ENCODE measurements at regions not wholly inside any gene's neighbourhood (a gene's known extent, or its start where the extent isn't known, plus 50 kb on each side); places are given as distances from the start of the nearest gene placed in this dataset.

DNA sequence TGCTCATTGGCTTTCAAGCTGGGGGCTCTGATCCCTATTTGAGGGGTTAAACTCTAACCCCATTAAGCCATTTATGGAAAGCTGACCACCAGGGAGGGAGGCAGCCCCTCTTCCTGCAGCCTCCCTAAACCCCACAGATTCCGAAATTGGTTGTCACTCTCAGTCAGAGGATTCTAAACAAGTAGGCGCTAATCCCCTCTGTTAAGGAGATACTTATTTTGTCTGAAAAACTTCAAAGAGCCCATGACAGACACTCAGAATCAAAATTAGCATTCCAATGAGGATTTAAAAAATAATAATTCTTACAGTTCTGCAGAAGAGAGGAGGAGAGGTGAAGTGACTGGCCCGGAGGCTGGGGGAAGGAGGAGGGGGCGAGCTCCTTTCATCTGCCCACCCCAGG is 69.7 kb upstream of the LMO1 start:
- Histone ChIP-seq H3K9ac (ENCODE audit: low read length) (no peak overlapping the region), H3K79me2 (ENCODE audit: low read length) (no peaks in the 10 kb centered on the region), H2AFZ (ENCODE audit: low read length) (no peak overlapping the region), H4K20me1 (ENCODE audit: insufficient read depth, low read depth, low read length) (no peaks in the 10 kb centered on the region), H3K4me2 (ENCODE audit: low read depth, low read length, poor library complexity, severe bottlenecking) (no peak overlapping the region), H3K36me3 (ENCODE audit: insufficient read depth, low read length) (no peaks in the 10 kb centered on the region), H3K9me2 (replicated peaks; ENCODE audit: insufficient read depth, low read length) (no peaks in the 10 kb centered on the region), H3K9me3 (ENCODE audit: low read length) (no peaks in the 10 kb centered on the region), H3K4me1 (ENCODE audit: low read length) (no peaks in the 10 kb centered on the region), H3K27me3 (ENCODE audit: low read length) (no peaks in the 10 kb centered on the region), H3K4me3 (ENCODE audit: low read length) (no peak overlapping the region), H3K27ac (ENCODE audit: low read length) (no peak overlapping the region)
- DNase-seq, result no peak

DNA sequence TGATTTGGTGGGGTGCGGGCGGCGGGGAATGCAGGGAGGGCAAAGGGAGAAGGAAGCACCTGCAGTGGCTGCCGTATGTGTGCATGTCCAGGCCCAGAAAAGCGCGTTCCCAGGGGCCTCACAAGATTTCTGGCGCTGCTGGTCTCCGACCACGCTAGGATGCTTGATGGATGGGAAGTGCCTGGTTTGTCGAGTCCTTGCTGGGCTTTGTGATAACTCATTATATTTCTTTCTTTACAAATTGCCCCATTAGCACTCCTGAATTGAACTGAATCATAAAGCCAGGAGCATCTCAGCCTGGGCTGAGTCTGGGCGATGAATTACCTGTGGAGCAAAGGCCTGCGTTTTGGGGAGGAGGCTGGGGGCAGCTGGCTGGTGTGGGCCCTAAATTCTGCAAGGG is 69.2 kb upstream of the LMO1 start:
- no peaks in the 10 kb centered on the region for H3K9me2 ChIP-seq (replicated peaks; ENCODE audit: insufficient read depth, low read length)
- no peaks in the 10 kb centered on the region for H3K4me1 ChIP-seq (ENCODE audit: low read length)
- no peaks in the 10 kb centered on the region for H3K9me3 ChIP-seq (ENCODE audit: low read length)
- H3K27ac ChIP-seq (ENCODE audit: low read length), result no peak overlapping the region
- DNase-seq, result no peak
- H3K79me2 ChIP-seq (ENCODE audit: low read length), result no peaks in the 10 kb centered on the region
- no peaks in the 10 kb centered on the region for H3K27me3 ChIP-seq (ENCODE audit: low read length)
- H3K9ac ChIP-seq (ENCODE audit: low read length), result no peak overlapping the region
- H3K4me3 ChIP-seq (ENCODE audit: low read length), result no peak overlapping the region
- H2AFZ ChIP-seq (ENCODE audit: low read length), result no peak overlapping the region
- no peaks in the 10 kb centered on the region for H4K20me1 ChIP-seq (ENCODE audit: insufficient read depth, low read depth, low read length)
- no peak overlapping the region for H3K4me2 ChIP-seq (ENCODE audit: low read depth, low read length, poor library complexity, severe bottlenecking)
- no peaks in the 10 kb centered on the region for H3K36me3 ChIP-seq (ENCODE audit: insufficient read depth, low read length)

DNA sequence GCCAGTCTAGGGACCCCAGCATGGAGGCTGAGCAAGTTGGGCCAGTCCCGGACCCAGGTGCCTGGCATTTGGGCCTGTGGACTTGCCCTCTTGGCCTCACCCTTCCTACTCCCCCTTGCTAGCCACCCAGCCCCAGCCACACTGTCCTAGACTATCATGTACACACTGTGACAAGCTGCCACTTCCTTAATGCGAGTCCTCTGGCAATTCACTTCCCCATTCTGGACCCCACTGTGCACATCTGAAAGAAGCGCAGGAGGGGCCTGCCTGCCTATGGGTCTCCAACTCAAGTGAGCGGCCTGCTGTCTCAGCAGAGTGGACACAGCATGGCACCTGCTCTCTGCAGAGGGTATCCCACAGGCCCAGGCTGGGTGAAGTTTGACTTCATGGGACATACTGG is 68.5 kb upstream of the LMO1 start:
- Histone ChIP-seq H3K4me1 (ENCODE audit: low read length) (no peaks in the 10 kb centered on the region), H3K27ac (ENCODE audit: low read length) (no peak overlapping the region), H3K27me3 (ENCODE audit: low read length) (no peaks in the 10 kb centered on the region), H4K20me1 (ENCODE audit: insufficient read depth, low read depth, low read length) (no peaks in the 10 kb centered on the region), H3K36me3 (ENCODE audit: insufficient read depth, low read length) (no peaks in the 10 kb centered on the region), H3K9ac (ENCODE audit: low read length) (no peak overlapping the region), H3K9me3 (ENCODE audit: low read length) (no peaks in the 10 kb centered on the region), H3K9me2 (replicated peaks; ENCODE audit: insufficient read depth, low read length) (no peaks in the 10 kb centered on the region), H3K4me3 (ENCODE audit: low read length) (no peak overlapping the region), H2AFZ (ENCODE audit: low read length) (no peak overlapping the region), H3K4me2 (ENCODE audit: low read depth, low read length, poor library complexity, severe bottlenecking) (no peak overlapping the region), H3K79me2 (ENCODE audit: low read length) (no peaks in the 10 kb centered on the region)
- DNase-seq, result peak; percentile 55

- no peak overlapping the region for H2AFZ ChIP-seq (ENCODE audit: low read length)
- H4K20me1 ChIP-seq (ENCODE audit: insufficient read depth, low read depth, low read length), result no peaks in the 10 kb centered on the region
- H3K79me2 ChIP-seq (ENCODE audit: low read length), result no peaks in the 10 kb centered on the region
- no peak for DNase-seq
- H3K4me2 ChIP-seq (ENCODE audit: low read depth, low read length, poor library complexity, severe bottlenecking), result no peak overlapping the region
- H3K9me3 ChIP-seq (ENCODE audit: low read length), result no peaks in the 10 kb centered on the region
- no peaks in the 10 kb centered on the region for H3K9me2 ChIP-seq (replicated peaks; ENCODE audit: insufficient read depth, low read length)
- no peaks in the 10 kb centered on the region for H3K4me1 ChIP-seq (ENCODE audit: low read length)
- H3K4me3 ChIP-seq (ENCODE audit: low read length), result no peak overlapping the region
- no peaks in the 10 kb centered on the region for H3K36me3 ChIP-seq (ENCODE audit: insufficient read depth, low read length)
- H3K9ac ChIP-seq (ENCODE audit: low read length), result no peak overlapping the region
- no peaks in the 10 kb centered on the region for H3K27me3 ChIP-seq (ENCODE audit: low read length)
- H3K27ac ChIP-seq (ENCODE audit: low read length), result no peak overlapping the region
Observed at GRCh38 chr11:8331767-8332166, 68.1 kb upstream of the LMO1 start.

DNA sequence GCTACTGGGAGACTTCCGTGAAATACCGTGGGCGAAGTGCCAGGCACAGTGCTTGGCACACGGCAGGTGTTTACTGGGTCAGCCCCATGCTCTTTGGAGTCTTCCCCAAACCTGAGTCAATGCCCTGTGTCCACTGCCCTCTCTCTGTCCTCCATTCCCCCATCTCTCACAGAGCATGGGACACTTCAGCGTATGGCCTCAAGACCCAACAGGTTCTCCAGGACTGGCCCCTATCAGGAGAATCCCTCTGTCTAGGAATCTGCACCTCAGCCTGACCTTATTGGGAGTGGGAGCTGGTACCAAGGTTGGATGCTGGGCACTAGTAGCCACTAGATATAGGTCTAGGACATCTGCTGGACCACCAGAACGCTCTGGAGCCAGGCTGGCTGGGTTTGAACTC is 67.2 kb upstream of the LMO1 start:
- Histone ChIP-seq H3K4me2 (ENCODE audit: low read depth, low read length, poor library complexity, severe bottlenecking) (no peak overlapping the region), H3K4me3 (ENCODE audit: low read length) (no peak overlapping the region), H3K9ac (ENCODE audit: low read length) (no peak overlapping the region), H3K9me3 (ENCODE audit: low read length) (no peaks in the 10 kb centered on the region), H2AFZ (ENCODE audit: low read length) (no peak overlapping the region), H4K20me1 (ENCODE audit: insufficient read depth, low read depth, low read length) (no peaks in the 10 kb centered on the region), H3K4me1 (ENCODE audit: low read length) (no peaks in the 10 kb centered on the region), H3K9me2 (replicated peaks; ENCODE audit: insufficient read depth, low read length) (no peaks in the 10 kb centered on the region), H3K36me3 (ENCODE audit: insufficient read depth, low read length) (no peaks in the 10 kb centered on the region), H3K27ac (ENCODE audit: low read length) (no peak overlapping the region), H3K79me2 (ENCODE audit: low read length) (no peaks in the 10 kb centered on the region), H3K27me3 (ENCODE audit: low read length) (no peaks in the 10 kb centered on the region)
- no peak for DNase-seq

- Histone ChIP-seq H3K79me2 (ENCODE audit: low read length) (no peaks in the 10 kb centered on the region), H3K27me3 (ENCODE audit: low read length) (no peaks in the 10 kb centered on the region), H3K4me3 (ENCODE audit: low read length) (no peak overlapping the region), H4K20me1 (ENCODE audit: insufficient read depth, low read depth, low read length) (no peaks in the 10 kb centered on the region), H3K36me3 (ENCODE audit: insufficient read depth, low read length) (no peaks in the 10 kb centered on the region), H2AFZ (ENCODE audit: low read length) (no peak overlapping the region), H3K9me2 (replicated peaks; ENCODE audit: insufficient read depth, low read length) (no peaks in the 10 kb centered on the region), H3K9ac (ENCODE audit: low read length) (no peak overlapping the region), H3K4me2 (ENCODE audit: low read depth, low read length, poor library complexity, severe bottlenecking) (no peak overlapping the region), H3K4me1 (ENCODE audit: low read length) (no peaks in the 10 kb centered on the region), H3K27ac (ENCODE audit: low read length) (no peak overlapping the region), H3K9me3 (ENCODE audit: low read length) (no peaks in the 10 kb centered on the region)
- no peak for DNase-seq
Observed at GRCh38 chr11:8330404-8330803, 66.7 kb upstream of the LMO1 start.

- DNase-seq, result no peak
Observed at GRCh38 chr11:8329847-8330361, 66.2 kb upstream of the LMO1 start.

DNA sequence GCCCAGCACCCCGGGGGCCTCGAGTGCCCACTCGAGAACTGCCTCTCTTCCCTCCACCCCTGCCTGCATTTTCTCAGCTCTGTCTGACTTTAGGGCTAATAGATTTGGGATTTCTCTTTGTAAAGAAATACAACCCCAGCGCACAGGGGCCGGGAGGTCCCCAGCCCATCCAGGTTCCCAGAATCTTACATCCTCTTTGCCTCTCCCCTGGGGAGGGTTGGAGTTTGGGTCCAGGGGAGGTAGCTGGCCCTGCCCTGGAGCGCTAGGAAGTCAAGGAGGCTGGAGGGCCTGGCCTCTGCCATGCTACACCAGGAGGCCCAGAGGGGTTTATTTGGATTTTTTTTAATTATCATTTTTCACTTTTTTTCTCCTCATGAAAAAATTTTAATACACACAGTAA is 65.7 kb upstream of the LMO1 start:
- Histone ChIP-seq H3K27ac (ENCODE audit: low read length) (no peak overlapping the region), H3K4me2 (ENCODE audit: low read depth, low read length, poor library complexity, severe bottlenecking) (no peak overlapping the region), H3K27me3 (ENCODE audit: low read length) (no peaks in the 10 kb centered on the region)

More at GRCh38 chr11:8329847-8330361, 66.2 kb upstream of the LMO1 start:
- H3K4me3 ChIP-seq (ENCODE audit: low read length), result no peak overlapping the region
- no peak overlapping the region for H3K9ac ChIP-seq (ENCODE audit: low read length)
- no peaks in the 10 kb centered on the region for H3K36me3 ChIP-seq (ENCODE audit: insufficient read depth, low read length)
- no peaks in the 10 kb centered on the region for H4K20me1 ChIP-seq (ENCODE audit: insufficient read depth, low read depth, low read length)
- H2AFZ ChIP-seq (ENCODE audit: low read length), result no peak overlapping the region
- no peaks in the 10 kb centered on the region for H3K27me3 ChIP-seq (ENCODE audit: low read length)
- no peak overlapping the region for H3K4me2 ChIP-seq (ENCODE audit: low read depth, low read length, poor library complexity, severe bottlenecking)
- no peaks in the 10 kb centered on the region for H3K79me2 ChIP-seq (ENCODE audit: low read length)
- H3K27ac ChIP-seq (ENCODE audit: low read length), result no peak overlapping the region
- no peaks in the 10 kb centered on the region for H3K4me1 ChIP-seq (ENCODE audit: low read length)
- no peaks in the 10 kb centered on the region for H3K9me2 ChIP-seq (replicated peaks; ENCODE audit: insufficient read depth, low read length)
- H3K9me3 ChIP-seq (ENCODE audit: low read length), result no peaks in the 10 kb centered on the region

DNA sequence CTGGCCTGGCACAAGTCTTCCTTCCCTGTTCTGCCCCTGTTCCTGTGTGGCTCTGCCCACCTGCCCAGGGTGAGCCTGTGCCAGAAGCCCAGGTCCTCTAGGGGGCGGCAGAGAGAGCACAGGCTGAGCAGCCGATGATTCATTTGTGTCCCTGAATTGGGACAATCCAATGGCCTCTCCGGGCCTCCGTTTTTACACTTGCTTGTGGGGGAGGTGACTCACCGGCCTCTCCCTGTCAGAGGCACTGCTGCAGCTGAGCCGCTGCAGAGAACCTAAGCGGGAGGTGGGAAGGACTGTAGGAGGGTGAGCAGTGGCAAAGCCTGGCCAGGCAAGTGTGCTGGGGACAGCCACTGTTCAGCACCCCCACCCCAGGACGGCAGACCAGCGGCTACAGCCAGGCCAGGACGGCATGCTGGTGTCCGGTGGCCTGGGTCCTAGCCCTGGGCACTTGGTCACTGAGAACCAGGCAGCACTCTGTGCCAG is 65.2 kb upstream of the LMO1 start:
- H3K9ac ChIP-seq (ENCODE audit: low read length), result no peak overlapping the region
- no peak overlapping the region for H3K4me2 ChIP-seq (ENCODE audit: low read depth, low read length, poor library complexity, severe bottlenecking)
- no peaks in the 10 kb centered on the region for H3K79me2 ChIP-seq (ENCODE audit: low read length)
- H3K4me1 ChIP-seq (ENCODE audit: low read length), result no peaks in the 10 kb centered on the region
- H3K4me3 ChIP-seq (ENCODE audit: low read length), result no peak overlapping the region
- H3K9me3 ChIP-seq (ENCODE audit: low read length), result no peaks in the 10 kb centered on the region
- H2AFZ ChIP-seq (ENCODE audit: low read length), result no peak overlapping the region
- H4K20me1 ChIP-seq (ENCODE audit: insufficient read depth, low read depth, low read length), result no peaks in the 10 kb centered on the region
- no peaks in the 10 kb centered on the region for H3K27me3 ChIP-seq (ENCODE audit: low read length)
- H3K27ac ChIP-seq (ENCODE audit: low read length), result no peak overlapping the region
- peak; percentile 83 for DNase-seq
- H3K9me2 ChIP-seq (replicated peaks; ENCODE audit: insufficient read depth, low read length), result no peaks in the 10 kb centered on the region
- no peaks in the 10 kb centered on the region for H3K36me3 ChIP-seq (ENCODE audit: insufficient read depth, low read length)

More for the DNA sequence above, 65.7 kb upstream of the LMO1 start:
- Histone ChIP-seq H3K36me3 (ENCODE audit: insufficient read depth, low read length) (no peaks in the 10 kb centered on the region), H3K9ac (ENCODE audit: low read length) (no peak overlapping the region), H3K4me1 (ENCODE audit: low read length) (no peaks in the 10 kb centered on the region), H2AFZ (ENCODE audit: low read length) (no peak overlapping the region), H4K20me1 (ENCODE audit: insufficient read depth, low read depth, low read length) (no peaks in the 10 kb centered on the region), H3K4me3 (ENCODE audit: low read length) (no peak overlapping the region), H3K9me2 (replicated peaks; ENCODE audit: insufficient read depth, low read length) (no peaks in the 10 kb centered on the region), H3K9me3 (ENCODE audit: low read length) (no peaks in the 10 kb centered on the region), H3K79me2 (ENCODE audit: low read length) (no peaks in the 10 kb centered on the region)
- no peak for DNase-seq
